GM10266 (cell line): ENCODE measurements at regions not wholly inside any gene's neighbourhood (a gene's known extent, or its start where the extent isn't known, plus 50 kb on each side); places are given as distances from the start of the nearest gene placed in this dataset.

Source experiments
- DNase-seq: peaks from one replicate; pipeline ENCODE4 v3.0.0; 2012; ENCODE audit errors: extremely low spot score
- CTCF ChIP-seq: IDR thresholded peaks from 2 replicates; pipeline ENCODE4 v1.5.1; 2012; ENCODE audit warnings: mild to moderate bottlenecking, low read depth; ENCODE audit not compliant: control insufficient read depth, insufficient read depth; ENCODE audit errors: missing control alignments

GRCh38 chr7:25849500-25850184 lies 302.4 kb upstream of the NFE2L3 start:
- no peak for DNase-seq
- no peak for TF ChIP-seq CTCF

GRCh38 chr7:25850216-25850615 lies 301.8 kb upstream of the NFE2L3 start:
- TF ChIP-seq CTCF, result no peak
- no peak for DNase-seq

DNA sequence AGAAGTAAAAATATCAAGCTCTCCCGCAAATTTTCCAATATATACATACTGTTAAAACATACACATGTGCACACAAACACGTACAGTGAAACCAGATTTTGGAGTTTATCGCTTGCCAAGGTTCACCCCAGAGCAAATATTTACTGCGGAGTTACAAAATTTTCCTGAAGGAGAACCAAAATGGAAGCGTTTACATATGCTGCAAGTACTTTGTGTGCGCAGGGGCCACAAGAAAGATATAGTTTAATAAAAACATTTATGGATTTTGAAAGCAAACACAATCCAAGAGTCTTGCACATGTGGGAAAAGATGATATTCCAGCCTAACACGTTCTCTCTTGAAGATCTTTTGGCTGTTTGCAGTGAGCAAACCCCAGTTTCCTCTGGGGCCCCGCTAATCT lies 301.3 kb upstream of the NFE2L3 start:
- TF ChIP-seq CTCF, result no peak
- no peak for DNase-seq

GRCh38 chr7:25851332-25852210 lies 300.4 kb upstream of the NFE2L3 start:
- peak; percentile 75 for DNase-seq
- TF ChIP-seq CTCF, result peak; percentile 76

DNA sequence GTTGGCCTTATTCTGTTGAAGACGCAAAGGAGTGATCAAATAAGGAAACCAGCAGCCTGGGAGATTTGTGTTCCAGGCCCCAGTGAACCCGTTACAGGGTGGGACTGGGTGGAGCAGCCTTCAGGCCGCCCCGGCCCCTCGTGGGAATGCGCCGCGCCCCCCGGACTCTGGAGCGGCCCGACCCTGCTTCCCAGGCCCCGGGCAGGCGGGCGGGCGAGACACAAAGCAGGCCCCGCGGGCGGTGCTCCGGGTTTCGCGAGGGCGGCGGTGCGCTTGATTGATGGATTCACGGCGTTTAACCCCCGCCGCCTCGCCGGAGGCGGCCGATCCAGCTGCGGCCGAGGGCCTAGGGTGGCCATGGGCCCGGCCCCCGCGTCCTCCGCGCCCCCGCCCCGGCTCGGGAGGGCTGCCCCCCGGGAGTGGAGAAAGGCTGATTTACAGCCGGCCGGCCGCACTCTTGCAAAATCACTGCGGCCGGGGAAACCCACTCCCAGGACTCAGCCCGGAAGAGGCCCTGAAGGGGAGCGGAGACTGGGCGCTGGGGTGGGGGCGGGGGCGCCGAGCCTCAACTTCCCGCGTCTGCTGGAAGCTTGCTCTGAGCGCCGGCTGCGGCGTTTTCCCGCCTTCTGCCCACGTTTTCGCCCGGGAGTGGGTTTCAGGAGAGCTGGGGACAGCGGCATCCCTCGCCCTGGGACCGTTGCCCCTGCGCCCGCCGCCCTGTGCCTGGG lies 299.6 kb upstream of the NFE2L3 start:
- no peak for TF ChIP-seq CTCF
- DNase-seq, result no peak

- no peak for DNase-seq
- no peak for TF ChIP-seq CTCF
Observed at GRCh38 chr7:25852939-25853271, 299.1 kb upstream of the NFE2L3 start.
